ENCODE measurements at regions not wholly inside any gene's neighbourhood (a gene's known extent, or its start where the extent isn't known, plus 50 kb on each side); places are given as distances from the start of the nearest gene placed in this dataset.

- TF ChIP-seq ARID3A (IDR thresholded peaks at IDR 0.05; ENCODE audit: borderline replicate concordance, low read depth, low read length) (peak; percentile 77; the same call in 1 of the 2 replicates), CBFA2T2 (conservative IDR thresholded peaks at IDR 0.05) (peak; percentile 91), ESRRA (IDR thresholded peaks at IDR 0.05; ENCODE audit: borderline replicate concordance, low read depth) (peak; percentile 82; the same call in 1 of the 2 replicates), SMARCA4 (IDR thresholded peaks at IDR 0.05) (peak; percentile 82), E2F8 (IDR thresholded peaks at IDR 0.05; ENCODE audit: low read depth, partially characterized antibody) (no peak), NR2C2 (CRISPR knock-in tag; IDR thresholded peaks at IDR 0.05) (no peak), NR2C2 (tag; IDR thresholded peaks at IDR 0.05) (no peak; the same call in 1 of the 2 replicates), THRA (IDR thresholded peaks at IDR 0.05) (0 out of 2 replicates have a peak, but pooled peaks have one; percentile 24), NR2C1 (IDR thresholded peaks at IDR 0.05) (no peak), NR2C1 (tag; IDR thresholded peaks at IDR 0.05) (0 out of 2 replicates have a peak, but pooled peaks have one; percentile 22), NFE2 (IDR thresholded peaks at IDR 0.05; ENCODE audit: low read depth) (peak; percentile 43; the same call in 1 of the 2 replicates), SMAD4 (CRISPR knock-in tag; conservative IDR thresholded peaks at IDR 0.05) (0 out of 2 replicates have a peak, but pooled peaks have one; percentile 25), RHOXF2B (CRISPR knock-in tag; conservative IDR thresholded peaks at IDR 0.05) (no peak), HDAC2 (IDR thresholded peaks at IDR 0.05) (0 out of 2 replicates have a peak, but pooled peaks have one; percentile 45), NCOA1 (IDR thresholded peaks at IDR 0.05; ENCODE audit: low read depth) (peak; percentile 54; the same call in 1 of the 2 replicates), NCOR1 (IDR thresholded peaks at IDR 0.05) (peak; percentile 89), ETV1 (tag; conservative IDR thresholded peaks at IDR 0.05; ENCODE audit: low read depth) (peak; percentile 65), ZBTB34 (CRISPR knock-in tag; IDR thresholded peaks at IDR 0.05) (no peak), CBFA2T3 (IDR thresholded peaks at IDR 0.05) (peak; percentile 95), GATAD2B (IDR thresholded peaks at IDR 0.05; ENCODE audit: borderline replicate concordance) (peak; percentile 73; the same call in 1 of the 2 replicates), TAL1 (IDR thresholded peaks at IDR 0.05) (peak; percentile 90), CREB3 (tag; conservative IDR thresholded peaks at IDR 0.05; ENCODE audit: low read depth) (0 out of 2 replicates have a peak, but pooled peaks have one; percentile 22), NFIX (CRISPR knock-in tag; IDR thresholded peaks at IDR 0.05; ENCODE audit: low read depth) (no peak), SMARCE1 (IDR thresholded peaks at IDR 0.05) (peak; percentile 79)
These were observed 135.8 kb upstream of the FN1 start (continued) for GRCh38 chr2:215571689-215572088.
